GM21367 (cell line): ENCODE measurements at regions not wholly inside any gene's neighbourhood (a gene's known extent, or its start where the extent isn't known, plus 50 kb on each side); places are given as distances from the start of the nearest gene placed in this dataset.
"Not testable (repeated sequence)": the region's sequence is repeated elsewhere in the genome, so short reads cannot be mapped to it uniquely, and the experiment has no call there.

Source experiments
- ATAC-seq: cut with Tn5 transposase; IDR thresholded peaks from one replicate; pipeline ENCODE4 v1.9.1; 2021; ENCODE audit not compliant: unreplicated experiment

- not testable (repeated sequence) for ATAC-seq
These were observed 194.7 kb downstream of the BANP start for GRCh38 chr16:88145824-88146405.

- ATAC-seq = not testable (repeated sequence)
These were observed 196.8 kb downstream of the BANP start for GRCh38 chr16:88148078-88148477.

- not testable (repeated sequence) for ATAC-seq
These were observed 197.4 kb downstream of the BANP start for GRCh38 chr16:88148682-88149081.

GRCh38 chr16:88149158-88149603, 197.9 kb downstream of the BANP start:
- not testable (repeated sequence) for ATAC-seq

- ATAC-seq = not testable (repeated sequence)
These were observed 198.4 kb downstream of the BANP start for GRCh38 chr16:88149663-88150062.

GRCh38 chr16:88150456-88151128, 199.4 kb downstream of the BANP start:
- not testable (repeated sequence) for ATAC-seq

GRCh38 chr16:88151129-88151499, 199.9 kb downstream of the BANP start:
- not testable (repeated sequence) for ATAC-seq

- not testable (repeated sequence) for ATAC-seq
These were observed 200.9 kb downstream of the BANP start for GRCh38 chr16:88151859-88152843.

GRCh38 chr16:88152879-88153278, 201.6 kb downstream of the BANP start:
- not testable (repeated sequence) for ATAC-seq

- not testable (repeated sequence) for ATAC-seq
These were observed 202.3 kb downstream of the BANP start for GRCh38 chr16:88153516-88153915.

- ATAC-seq = not testable (repeated sequence)
These were observed 203.7 kb downstream of the BANP start for GRCh38 chr16:88154886-88155285.

- not testable (repeated sequence) for ATAC-seq
These were observed 204.4 kb downstream of the BANP start for GRCh38 chr16:88155681-88156080.

- not testable (repeated sequence) for ATAC-seq
These were observed 205.5 kb downstream of the BANP start for GRCh38 chr16:88156640-88157283.

GRCh38 chr16:88157686-88158085, 206.5 kb downstream of the BANP start:
- not testable (repeated sequence) for ATAC-seq

- not testable (repeated sequence) for ATAC-seq
These were observed 207.2 kb downstream of the BANP start for GRCh38 chr16:88158256-88159045.

GRCh38 chr16:88159046-88159896, 208.0 kb downstream of the BANP start:
- not testable (repeated sequence) for ATAC-seq

GRCh38 chr16:88159897-88160335, 208.7 kb downstream of the BANP start:
- ATAC-seq = not testable (repeated sequence)

GRCh38 chr16:88161191-88161590, 210.0 kb downstream of the BANP start:
- ATAC-seq = not testable (repeated sequence)
